ENCODE measurements at regions not wholly inside any gene's neighbourhood (a gene's known extent, or its start where the extent isn't known, plus 50 kb on each side); places are given as distances from the start of the nearest gene placed in this dataset.
"Not testable (repeated sequence)": the region's sequence is repeated elsewhere in the genome, so short reads cannot be mapped to it uniquely, and the experiment has no call there.

DNA sequence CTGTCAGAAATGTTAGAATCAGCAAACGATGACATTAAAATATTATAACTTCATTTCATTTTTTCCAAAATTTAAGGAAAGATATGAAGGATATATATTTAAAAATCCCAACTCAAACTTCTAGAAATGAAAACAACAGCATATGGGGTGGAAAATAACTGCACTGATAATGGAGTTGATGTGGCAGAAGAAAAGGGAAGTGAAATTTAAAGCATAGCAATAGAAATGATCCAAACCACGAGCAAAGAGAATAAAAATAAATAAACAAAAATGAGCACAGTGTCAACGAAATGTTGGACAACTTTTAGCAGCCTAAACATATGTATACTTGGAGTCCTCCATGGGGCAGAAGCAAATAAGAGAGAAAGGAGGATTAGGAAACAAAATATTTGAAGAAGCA is 280.2 kb downstream of the KCNJ3 start:
- TF ChIP-seq, protein P1, sequence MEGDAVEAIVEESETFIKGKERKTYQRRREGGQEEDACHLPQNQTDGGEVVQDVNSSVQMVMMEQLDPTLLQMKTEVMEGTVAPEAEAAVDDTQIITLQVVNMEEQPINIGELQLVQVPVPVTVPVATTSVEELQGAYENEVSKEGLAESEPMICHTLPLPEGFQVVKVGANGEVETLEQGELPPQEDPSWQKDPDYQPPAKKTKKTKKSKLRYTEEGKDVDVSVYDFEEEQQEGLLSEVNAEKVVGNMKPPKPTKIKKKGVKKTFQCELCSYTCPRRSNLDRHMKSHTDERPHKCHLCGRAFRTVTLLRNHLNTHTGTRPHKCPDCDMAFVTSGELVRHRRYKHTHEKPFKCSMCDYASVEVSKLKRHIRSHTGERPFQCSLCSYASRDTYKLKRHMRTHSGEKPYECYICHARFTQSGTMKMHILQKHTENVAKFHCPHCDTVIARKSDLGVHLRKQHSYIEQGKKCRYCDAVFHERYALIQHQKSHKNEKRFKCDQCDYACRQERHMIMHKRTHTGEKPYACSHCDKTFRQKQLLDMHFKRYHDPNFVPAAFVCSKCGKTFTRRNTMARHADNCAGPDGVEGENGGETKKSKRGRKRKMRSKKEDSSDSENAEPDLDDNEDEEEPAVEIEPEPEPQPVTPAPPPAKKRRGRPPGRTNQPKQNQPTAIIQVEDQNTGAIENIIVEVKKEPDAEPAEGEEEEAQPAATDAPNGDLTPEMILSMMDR (conservative IDR thresholded peaks at IDR 0.05): no peak
- TF ChIP-seq ZFX (IDR thresholded peaks at IDR 0.05): no peak
- no peak overlapping the region for H3K27ac ChIP-seq

DNA sequence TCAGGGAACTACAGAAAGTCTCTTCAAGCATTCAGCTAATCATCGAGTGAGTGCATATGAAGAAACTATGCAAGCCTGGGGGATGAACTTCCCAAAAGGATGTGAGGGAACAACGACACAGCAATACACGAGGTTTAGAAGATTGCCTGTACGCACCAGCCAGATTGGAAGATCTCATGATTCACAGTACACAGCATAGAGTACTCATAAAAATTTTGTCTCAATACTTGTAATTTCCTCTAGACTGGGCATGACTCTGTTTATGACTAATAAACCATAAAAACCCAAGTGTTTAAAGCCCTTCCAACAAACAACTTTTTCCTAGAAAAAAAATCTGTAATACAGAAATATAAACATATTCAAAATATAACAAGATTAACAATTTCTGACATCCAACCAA is 279.7 kb downstream of the KCNJ3 start:
- TF ChIP-seq ZFX (IDR thresholded peaks at IDR 0.05): no peak
- TF ChIP-seq, protein P1 (conservative IDR thresholded peaks at IDR 0.05): no peak
- H3K27ac ChIP-seq: no peak overlapping the region

- no peak overlapping the region for H3K27ac ChIP-seq
These were observed 275.5 kb downstream of the KCNJ3 start for GRCh38 chr2:154974041-154974440.

GRCh38 chr2:154963511-154963910 is 265.0 kb downstream of the KCNJ3 start:
- H3K27ac ChIP-seq: no peak overlapping the region
- TF ChIP-seq ZFX (IDR thresholded peaks at IDR 0.05): no peak
- TF ChIP-seq, protein P1 (conservative IDR thresholded peaks at IDR 0.05): no peak

More at GRCh38 chr2:154974041-154974440, 275.5 kb downstream of the KCNJ3 start:
- no peak for TF ChIP-seq ZFX (IDR thresholded peaks at IDR 0.05)
- TF ChIP-seq, protein P1 (conservative IDR thresholded peaks at IDR 0.05): no peak

GRCh38 chr2:154961676-154962075 is 263.2 kb downstream of the KCNJ3 start:
- TF ChIP-seq, protein P1 (conservative IDR thresholded peaks at IDR 0.05): no peak
- no peak for TF ChIP-seq ZFX (IDR thresholded peaks at IDR 0.05)

DNA sequence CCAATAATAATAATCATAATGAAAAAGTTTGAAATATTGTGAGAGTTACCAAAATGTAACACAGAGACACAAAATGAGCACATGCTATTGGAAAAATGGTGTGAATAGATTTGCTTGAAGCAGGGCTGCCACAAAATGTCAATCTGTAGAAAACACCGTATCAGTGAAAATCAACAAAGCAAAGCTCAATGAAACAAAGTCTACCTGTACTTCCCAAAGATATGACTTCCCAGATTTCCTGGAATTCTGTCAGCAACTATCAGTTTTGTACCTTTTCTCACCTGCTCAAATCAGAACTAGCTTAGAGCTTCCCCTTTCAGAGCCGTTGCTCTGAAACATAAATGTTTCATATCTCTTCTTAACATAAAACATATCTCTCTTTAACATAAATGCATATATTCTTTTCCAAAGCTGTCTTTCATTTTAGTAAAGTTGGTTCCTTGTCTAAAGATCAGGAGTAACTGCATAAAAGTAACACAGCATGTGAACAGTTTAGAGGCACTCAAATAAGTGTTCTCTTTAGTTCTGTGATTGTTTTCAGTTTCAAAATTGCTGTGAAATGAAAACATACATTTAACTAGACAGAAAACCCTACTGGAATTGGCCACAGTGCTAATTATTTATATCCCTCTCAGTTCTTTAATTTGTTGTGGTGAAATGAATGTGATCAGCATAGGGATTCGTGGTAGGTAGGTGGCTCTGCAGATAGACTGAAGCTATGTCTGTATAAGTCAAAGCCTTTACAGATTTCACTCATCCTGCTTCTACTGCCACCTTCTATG is 262.5 kb downstream of the KCNJ3 start:
- no peak overlapping the region for H3K27ac ChIP-seq
- TF ChIP-seq ZFX (IDR thresholded peaks at IDR 0.05): no peak
- TF ChIP-seq, protein P1 (conservative IDR thresholded peaks at IDR 0.05): no peak

More at GRCh38 chr2:154961676-154962075, 263.2 kb downstream of the KCNJ3 start:
- H3K27ac ChIP-seq: no peak overlapping the region

GRCh38 chr2:154952346-154952980 is 254.0 kb downstream of the KCNJ3 start:
- H3K27ac ChIP-seq: no peak overlapping the region
- no peak for TF ChIP-seq ZFX (IDR thresholded peaks at IDR 0.05)
- TF ChIP-seq, protein P1 (conservative IDR thresholded peaks at IDR 0.05): no peak

DNA sequence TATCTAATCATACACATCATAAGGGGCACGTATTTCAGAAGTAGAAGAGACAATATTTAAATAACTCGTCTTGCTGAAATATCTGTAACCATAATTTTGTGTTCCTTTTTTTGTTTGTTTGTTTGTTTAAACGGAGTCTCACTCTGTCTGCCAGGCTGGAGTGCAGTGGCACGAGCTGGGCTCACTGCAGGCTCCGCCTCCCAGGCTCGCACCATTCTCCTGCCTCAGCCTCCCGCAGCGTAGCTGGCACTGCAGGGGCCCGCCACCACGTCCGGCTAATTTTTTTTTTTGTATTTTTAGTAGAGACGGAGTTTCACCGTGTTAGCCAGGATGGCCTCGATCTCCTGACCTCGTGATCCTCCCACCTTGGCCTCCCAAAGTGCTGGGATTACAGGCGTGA is 248.9 kb downstream of the KCNJ3 start:
- not testable (repeated sequence) for H3K27ac ChIP-seq

All from C4-2B (cell line).